ELF-1 (cell line): ENCODE measurements at regions not wholly inside any gene's neighbourhood (a gene's known extent, or its start where the extent isn't known, plus 50 kb on each side); places are given as distances from the start of the nearest gene placed in this dataset.
A peak's percentile ranks its signal among the peaks of the same experiment; 100 is the strongest.
"Not testable (repeated sequence)": the region's sequence is repeated elsewhere in the genome, so short reads cannot be mapped to it uniquely, and the experiment has no call there.

Source experiments
- DNase-seq: peaks from one replicate; pipeline ENCODE4 v3.0.0-alpha.2; 2016; ENCODE audit warnings: low read depth, low spot score

GRCh38 chrX:65825226-65825625 lies 157.8 kb downstream of the MSN start:
- DNase-seq = not testable (repeated sequence)

DNA sequence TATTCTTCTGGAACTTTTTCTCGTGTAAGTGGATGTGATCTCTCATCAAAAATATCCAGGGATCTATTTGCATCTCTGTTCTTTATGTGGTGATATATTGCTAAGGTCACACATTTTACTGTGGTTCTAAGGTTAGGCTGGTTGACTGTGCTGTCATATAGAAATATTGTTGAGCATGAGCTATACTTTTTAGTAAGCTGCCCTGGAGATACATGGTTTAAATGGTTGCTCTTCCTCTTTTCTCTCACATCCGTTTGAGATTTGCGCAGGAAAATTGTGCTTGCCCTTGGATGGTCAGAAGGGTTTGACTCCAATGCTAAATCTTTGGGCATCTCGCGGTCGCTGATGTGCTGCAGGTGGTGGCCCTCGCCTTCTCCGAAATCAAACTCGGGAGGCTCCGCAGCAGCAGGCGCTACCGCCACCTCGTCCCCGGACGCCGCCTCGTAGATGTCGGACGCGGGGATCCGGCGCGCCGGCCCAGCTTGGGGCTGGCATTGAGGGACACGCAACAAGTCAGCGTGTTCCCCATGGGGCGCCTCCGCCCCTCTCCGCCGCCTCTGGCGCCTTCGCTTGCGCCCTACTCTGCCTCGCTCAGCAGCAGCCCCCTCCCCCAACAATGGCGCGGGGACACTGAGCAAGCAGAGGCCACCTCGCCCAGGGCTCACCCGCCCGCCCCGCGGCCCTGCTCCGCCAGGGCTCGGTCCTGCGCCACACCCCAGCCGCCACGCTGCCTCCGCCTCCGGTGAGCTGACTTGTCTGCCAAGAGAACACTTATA lies 154.5 kb downstream of the MSN start:
- DNase-seq = peak; percentile 73

- not testable (repeated sequence) for DNase-seq
Measured at GRCh38 chrX:65819983-65820382, 152.5 kb downstream of the MSN start.

DNA sequence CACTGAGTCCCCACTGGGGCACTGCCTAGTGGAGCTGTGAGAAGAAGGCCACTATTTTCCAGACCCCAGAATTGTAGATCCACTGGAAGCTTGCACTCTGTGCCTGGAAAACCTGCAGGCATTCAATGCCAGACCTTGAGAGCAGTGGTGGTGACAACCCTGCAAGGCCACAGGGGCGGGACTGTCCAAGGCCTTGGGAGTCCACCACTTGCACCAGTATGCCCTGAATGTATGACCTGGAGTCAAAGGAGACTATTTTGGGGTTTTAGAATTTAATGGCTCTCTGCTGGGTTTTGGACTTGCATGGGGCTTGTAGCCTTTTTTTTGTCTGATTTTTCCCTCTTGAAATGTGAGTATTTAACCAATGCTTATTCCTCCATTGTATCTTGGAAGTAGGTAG lies 145.8 kb downstream of the MSN start:
- DNase-seq = no peak

DNA sequence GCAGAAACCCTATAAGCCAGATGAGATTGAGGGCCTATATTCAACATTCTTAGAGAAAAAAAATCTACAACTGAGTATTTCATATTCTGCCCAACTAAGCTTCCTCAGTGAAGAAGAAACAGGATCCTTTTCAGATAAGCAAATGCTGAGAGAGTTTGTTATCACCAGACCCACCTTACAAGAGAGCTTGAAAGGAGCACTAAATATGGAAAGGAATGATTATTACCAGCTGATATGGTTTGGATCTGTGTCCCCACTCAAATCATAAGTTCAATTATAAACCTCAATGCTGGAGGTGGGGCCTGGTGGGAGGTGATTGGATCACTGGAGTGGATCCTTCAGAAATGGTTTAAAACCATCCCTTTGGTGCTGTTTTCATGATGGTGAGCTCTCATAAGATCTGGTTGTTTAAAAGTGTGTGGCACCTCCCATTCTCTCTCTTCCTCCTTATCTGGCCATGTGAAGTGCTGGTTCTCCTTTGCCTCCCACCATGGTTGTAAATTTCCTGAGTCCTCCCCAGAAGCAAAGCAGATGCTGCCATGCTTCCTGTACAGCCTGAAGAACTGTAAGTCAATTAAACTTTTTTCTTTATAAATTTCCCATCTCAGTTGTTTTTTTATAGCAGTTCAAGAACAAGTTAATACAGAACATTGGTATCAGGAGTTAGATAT lies 144.2 kb downstream of the MSN start:
- DNase-seq = no peak
